ENCODE measurements at regions not wholly inside any gene's neighbourhood (a gene's known extent, or its start where the extent isn't known, plus 50 kb on each side); places are given as distances from the start of the nearest gene placed in this dataset.
A peak's percentile ranks its signal among the peaks of the same experiment; 100 is the strongest.

- Histone ChIP-seq H3K36me3 (ENCODE audit: insufficient read depth, low read length) (no peaks in the 10 kb centered on the region), H3K27me3 (ENCODE audit: insufficient read depth, low read length, poor library complexity, severe bottlenecking) (no peaks in the 10 kb centered on the region), H4K20me1 (ENCODE audit: insufficient read depth, low read length, poor library complexity, severe bottlenecking) (no peaks in the 10 kb centered on the region), H3K9me2 (replicated peaks; ENCODE audit: low read depth, low read length) (no peaks in the 10 kb centered on the region), H3K79me2 (ENCODE audit: insufficient read depth, low read length) (no peaks in the 10 kb centered on the region), H2AFZ (ENCODE audit: low read length) (no peak overlapping the region), H3K9me3 (ENCODE audit: insufficient read depth, low read depth, low read length) (no peaks in the 10 kb centered on the region), H3F3A (ENCODE audit: low read depth) (no peaks in the 10 kb centered on the region), H3K4me1 (ENCODE audit: insufficient read depth, low read length, poor library complexity, severe bottlenecking) (peaks cover 8% of the 10 kb centered on the region), H3K4me3 (ENCODE audit: low read length, poor library complexity, severe bottlenecking) (no peak overlapping the region), H3K4me2 (ENCODE audit: low read depth, low read length, poor library complexity, severe bottlenecking) (peak overlapping the region; percentile 4), H3K9ac (ENCODE audit: low read depth, low read length, poor library complexity, severe bottlenecking) (no peak overlapping the region)
- TF ChIP-seq CTCF (conservative IDR thresholded peaks at IDR 0.05; ENCODE audit: low read length) (no peak), EZH2phosphoT487 (IDR thresholded peaks at IDR 0.05; ENCODE audit: borderline replicate concordance) (no peak)
Observed at GRCh38 chr12:40616383-40616915, 75.8 kb upstream of the CNTN1 start.

GRCh38 chr12:40618636-40619035 is 73.6 kb upstream of the CNTN1 start:
- H3F3A ChIP-seq (ENCODE audit: low read depth): no peaks in the 10 kb centered on the region
- H3K9me2 ChIP-seq (replicated peaks; ENCODE audit: low read depth, low read length): no peaks in the 10 kb centered on the region
- TF ChIP-seq EZH2phosphoT487 (IDR thresholded peaks at IDR 0.05; ENCODE audit: borderline replicate concordance) (no peak), CTCF (conservative IDR thresholded peaks at IDR 0.05; ENCODE audit: low read length) (no peak)
- no peak overlapping the region for H3K4me3 ChIP-seq (ENCODE audit: low read length, poor library complexity, severe bottlenecking)
- no peaks in the 10 kb centered on the region for H4K20me1 ChIP-seq (ENCODE audit: insufficient read depth, low read length, poor library complexity, severe bottlenecking)
- H3K4me2 ChIP-seq (ENCODE audit: low read depth, low read length, poor library complexity, severe bottlenecking): no peak overlapping the region
- no peaks in the 10 kb centered on the region for H3K9me3 ChIP-seq (ENCODE audit: insufficient read depth, low read depth, low read length)
- H3K9ac ChIP-seq (ENCODE audit: low read depth, low read length, poor library complexity, severe bottlenecking): no peak overlapping the region
- H3K4me1 ChIP-seq (ENCODE audit: insufficient read depth, low read length, poor library complexity, severe bottlenecking): peaks cover 8% of the 10 kb centered on the region
- H2AFZ ChIP-seq (ENCODE audit: low read length): no peak overlapping the region
- no peaks in the 10 kb centered on the region for H3K36me3 ChIP-seq (ENCODE audit: insufficient read depth, low read length)
- H3K27me3 ChIP-seq (ENCODE audit: insufficient read depth, low read length, poor library complexity, severe bottlenecking): no peaks in the 10 kb centered on the region
- H3K79me2 ChIP-seq (ENCODE audit: insufficient read depth, low read length): no peaks in the 10 kb centered on the region

GRCh38 chr12:40620564-40621019 is 71.6 kb upstream of the CNTN1 start:
- H3K4me1 ChIP-seq (ENCODE audit: insufficient read depth, low read length, poor library complexity, severe bottlenecking): peaks cover 8% of the 10 kb centered on the region
- no peak overlapping the region for H3K4me2 ChIP-seq (ENCODE audit: low read depth, low read length, poor library complexity, severe bottlenecking)
- H3K27me3 ChIP-seq (ENCODE audit: insufficient read depth, low read length, poor library complexity, severe bottlenecking): no peaks in the 10 kb centered on the region
- H3F3A ChIP-seq (ENCODE audit: low read depth): no peaks in the 10 kb centered on the region
- no peak overlapping the region for H3K9ac ChIP-seq (ENCODE audit: low read depth, low read length, poor library complexity, severe bottlenecking)
- H4K20me1 ChIP-seq (ENCODE audit: insufficient read depth, low read length, poor library complexity, severe bottlenecking): no peaks in the 10 kb centered on the region
- no peaks in the 10 kb centered on the region for H3K9me2 ChIP-seq (replicated peaks; ENCODE audit: low read depth, low read length)
- H3K79me2 ChIP-seq (ENCODE audit: insufficient read depth, low read length): no peaks in the 10 kb centered on the region
- H3K36me3 ChIP-seq (ENCODE audit: insufficient read depth, low read length): no peaks in the 10 kb centered on the region
- no peak overlapping the region for H3K4me3 ChIP-seq (ENCODE audit: low read length, poor library complexity, severe bottlenecking)
- no peaks in the 10 kb centered on the region for H3K9me3 ChIP-seq (ENCODE audit: insufficient read depth, low read depth, low read length)
- TF ChIP-seq EZH2phosphoT487 (IDR thresholded peaks at IDR 0.05; ENCODE audit: borderline replicate concordance) (no peak), CTCF (conservative IDR thresholded peaks at IDR 0.05; ENCODE audit: low read length) (no peak)
- no peak overlapping the region for H2AFZ ChIP-seq (ENCODE audit: low read length)
